Adrenal gland (tissue), 5 donors: ENCODE measurements at regions not wholly inside any gene's neighbourhood (a gene's known extent, or its start where the extent isn't known, plus 50 kb on each side); places are given as distances from the start of the nearest gene placed in this dataset.

Experiments
- CTCF ChIP-seq, 6 experiments: fragments of 450-650 bp in 4 of 6; fragments of 200-600 bp in 2 of 6; sonication (generic) in 1 of 6; IDR thresholded peaks; 1 replicate in 5 of 6; 2 replicates in 1 of 6; pipeline versions ENCODE4 v1.5.1 to v1.8.0; 2016 to 2021; ENCODE audit warnings: antibody characterized with exemption in 6 of 6, mild to moderate bottlenecking in 2 of 6, moderate library complexity in 1 of 6
- POLR2A ChIP-seq, 2 donors: fragments of 450-650 bp; IDR thresholded peaks; one replicate each; pipeline ENCODE4 v1.6.1; 2017; ENCODE audit warnings: antibody characterized with exemption in 2 of 2, mild to moderate bottlenecking in 2 of 2, moderate library complexity in 1 of 2
- donor health status: DM: no; HTN: no; CAD: no.

GRCh38 chr2:131827481-131828163 is 299.9 kb downstream of the CCDC74A start:
- TF ChIP-seq POLR2A (IDR thresholded peaks at IDR 0.05) (no peak), CTCF (IDR thresholded peaks at IDR 0.05) (no peak)
